ENCODE measurements at regions not wholly inside any gene's neighbourhood (a gene's known extent, or its start where the extent isn't known, plus 50 kb on each side); places are given as distances from the start of the nearest gene placed in this dataset.

DNA sequence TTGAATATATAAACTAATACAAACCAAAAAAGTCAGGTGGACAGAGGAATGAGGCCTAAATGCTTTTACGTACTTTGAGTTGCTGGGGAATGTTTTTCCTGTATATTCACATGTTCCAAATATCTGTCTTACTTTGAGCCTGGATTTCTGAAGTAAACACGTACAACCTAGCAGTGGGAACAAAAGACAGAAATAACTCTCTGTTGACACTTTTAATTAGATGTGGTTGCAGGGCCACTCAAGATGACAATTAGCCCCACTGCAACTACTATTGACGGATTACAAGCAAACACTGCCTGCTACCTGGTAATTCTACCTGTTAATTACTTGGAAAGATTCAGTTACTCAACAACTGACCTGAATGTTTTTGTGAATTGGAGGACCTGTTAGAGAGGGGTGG is 196.9 kb downstream of the TTLL7 start:
- Histone ChIP-seq H3K4me3 (no peak overlapping the region), H3K27ac (no peak overlapping the region)
- TF ChIP-seq, protein P1, sequence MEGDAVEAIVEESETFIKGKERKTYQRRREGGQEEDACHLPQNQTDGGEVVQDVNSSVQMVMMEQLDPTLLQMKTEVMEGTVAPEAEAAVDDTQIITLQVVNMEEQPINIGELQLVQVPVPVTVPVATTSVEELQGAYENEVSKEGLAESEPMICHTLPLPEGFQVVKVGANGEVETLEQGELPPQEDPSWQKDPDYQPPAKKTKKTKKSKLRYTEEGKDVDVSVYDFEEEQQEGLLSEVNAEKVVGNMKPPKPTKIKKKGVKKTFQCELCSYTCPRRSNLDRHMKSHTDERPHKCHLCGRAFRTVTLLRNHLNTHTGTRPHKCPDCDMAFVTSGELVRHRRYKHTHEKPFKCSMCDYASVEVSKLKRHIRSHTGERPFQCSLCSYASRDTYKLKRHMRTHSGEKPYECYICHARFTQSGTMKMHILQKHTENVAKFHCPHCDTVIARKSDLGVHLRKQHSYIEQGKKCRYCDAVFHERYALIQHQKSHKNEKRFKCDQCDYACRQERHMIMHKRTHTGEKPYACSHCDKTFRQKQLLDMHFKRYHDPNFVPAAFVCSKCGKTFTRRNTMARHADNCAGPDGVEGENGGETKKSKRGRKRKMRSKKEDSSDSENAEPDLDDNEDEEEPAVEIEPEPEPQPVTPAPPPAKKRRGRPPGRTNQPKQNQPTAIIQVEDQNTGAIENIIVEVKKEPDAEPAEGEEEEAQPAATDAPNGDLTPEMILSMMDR (IDR thresholded peaks at IDR 0.05): no peak
- no peak for DNase-seq (ENCODE audit: low spot score)

DNA sequence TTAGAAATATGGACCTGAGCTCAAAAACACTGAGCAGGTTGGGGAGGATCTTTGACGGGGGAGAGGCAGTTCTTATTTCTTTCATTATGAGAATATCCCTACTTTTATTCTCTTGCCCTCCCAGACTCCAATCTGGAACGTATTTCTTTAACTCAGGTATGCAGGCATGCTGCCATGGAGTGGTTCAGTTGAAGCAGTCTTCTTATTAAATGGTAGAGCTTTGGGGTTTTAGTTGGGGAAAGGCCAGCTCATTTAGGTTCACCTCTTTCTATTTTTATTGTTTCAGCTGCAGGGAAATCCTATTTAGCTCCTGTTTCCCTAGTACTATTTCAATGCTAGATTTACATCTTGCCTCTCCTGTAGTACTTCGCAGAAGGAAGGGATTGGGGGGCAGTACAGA is 198.9 kb downstream of the TTLL7 start:
- TF ChIP-seq, protein P1 (IDR thresholded peaks at IDR 0.05): no peak
- no peak for DNase-seq (ENCODE audit: low spot score)
- H3K27ac ChIP-seq: no peak overlapping the region
- no peak overlapping the region for H3K4me3 ChIP-seq

DNA sequence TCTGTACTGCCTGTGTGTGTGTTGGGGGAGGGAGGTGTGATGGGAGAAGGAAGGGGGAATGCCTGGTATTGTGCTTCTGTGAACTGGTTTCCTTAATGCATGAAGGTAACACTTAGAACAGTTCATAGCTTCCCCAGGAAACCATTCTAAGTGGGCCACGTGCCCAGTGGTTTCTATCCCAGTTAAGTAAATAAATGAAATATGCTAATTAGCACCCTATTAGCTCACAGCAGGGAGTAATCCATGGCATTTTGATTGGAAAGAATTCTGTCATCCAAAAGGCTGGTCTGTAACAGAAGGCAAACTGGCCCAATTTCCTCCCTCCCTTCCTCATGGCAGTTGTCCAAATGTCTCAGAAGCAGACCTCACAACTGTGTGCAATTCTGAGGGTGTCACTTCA is 199.3 kb downstream of the TTLL7 start:
- DNase-seq (ENCODE audit: low spot score): no peak
- Histone ChIP-seq H3K27ac (no peak overlapping the region), H3K4me3 (no peak overlapping the region)
- TF ChIP-seq, protein P1 (IDR thresholded peaks at IDR 0.05): no peak

DNA sequence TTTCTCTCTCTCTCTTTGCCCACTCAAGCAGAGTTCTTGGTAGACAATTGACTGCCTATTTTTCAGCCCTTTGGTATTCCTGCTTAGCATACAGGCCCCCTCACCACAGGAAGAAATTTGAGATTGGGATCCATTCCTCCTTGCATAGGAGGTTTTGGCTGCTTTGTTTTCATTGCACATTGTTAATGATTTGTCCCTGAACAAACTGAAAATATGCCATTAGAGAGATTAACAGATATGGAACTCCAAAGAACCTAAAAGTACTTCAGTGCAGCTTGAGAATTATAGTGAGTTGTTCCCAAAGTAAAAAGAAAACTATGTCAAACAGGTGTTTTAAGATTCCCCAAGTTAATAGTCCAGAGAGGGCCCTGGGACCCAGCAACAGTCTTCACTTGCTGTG is 200.0 kb downstream of the TTLL7 start:
- no peak for DNase-seq (ENCODE audit: low spot score)
- H3K27ac ChIP-seq: no peak overlapping the region
- H3K4me3 ChIP-seq: no peak overlapping the region
- TF ChIP-seq, protein P1 (IDR thresholded peaks at IDR 0.05): no peak

DNA sequence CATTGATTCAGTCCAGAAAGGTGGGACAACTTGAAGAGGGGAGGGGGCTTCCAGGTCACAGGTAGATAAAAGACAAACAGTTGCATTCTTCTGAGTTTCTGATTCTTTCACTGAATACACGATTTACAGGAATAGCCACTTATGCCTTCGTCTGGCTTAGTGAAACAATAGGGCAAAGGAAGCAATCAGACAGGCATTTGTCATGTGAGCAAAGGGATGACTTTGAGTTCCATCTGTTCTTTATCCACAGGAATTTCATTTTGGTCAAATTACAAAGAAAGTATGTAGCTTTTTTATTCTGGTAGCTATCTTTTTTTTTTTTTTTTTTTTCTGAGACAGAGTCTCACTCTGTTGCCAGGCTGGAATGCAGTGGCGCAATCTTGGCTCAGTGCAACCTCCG is 202.5 kb downstream of the TTLL7 start:
- TF ChIP-seq, protein P1 (IDR thresholded peaks at IDR 0.05): no peak
- no peak for DNase-seq (ENCODE audit: low spot score)
- H3K27ac ChIP-seq: no peak overlapping the region
- H3K4me3 ChIP-seq: no peak overlapping the region

DNA sequence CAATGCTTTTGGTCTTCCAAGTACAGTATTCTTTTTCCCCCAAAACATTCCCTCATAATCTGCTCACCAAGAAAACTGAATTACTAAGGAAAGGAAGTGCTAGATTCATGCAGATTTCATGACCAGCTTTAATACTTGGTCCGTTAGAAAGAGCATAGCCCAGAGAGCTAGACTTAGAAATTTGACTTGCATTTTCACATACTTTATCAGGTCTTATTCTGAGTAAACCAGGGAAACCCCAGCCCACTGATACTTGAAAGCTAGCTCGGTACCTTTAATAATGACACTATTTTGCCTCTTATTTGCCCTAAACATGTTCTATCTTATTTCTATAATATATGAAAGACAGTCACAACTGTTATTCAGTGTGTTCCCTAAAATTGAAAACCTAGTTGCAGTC is 204.5 kb downstream of the TTLL7 start:
- DNase-seq (ENCODE audit: low spot score): no peak
- TF ChIP-seq, protein P1 (IDR thresholded peaks at IDR 0.05): no peak
- Histone ChIP-seq H3K27ac (no peak overlapping the region), H3K4me3 (no peak overlapping the region)

DNA sequence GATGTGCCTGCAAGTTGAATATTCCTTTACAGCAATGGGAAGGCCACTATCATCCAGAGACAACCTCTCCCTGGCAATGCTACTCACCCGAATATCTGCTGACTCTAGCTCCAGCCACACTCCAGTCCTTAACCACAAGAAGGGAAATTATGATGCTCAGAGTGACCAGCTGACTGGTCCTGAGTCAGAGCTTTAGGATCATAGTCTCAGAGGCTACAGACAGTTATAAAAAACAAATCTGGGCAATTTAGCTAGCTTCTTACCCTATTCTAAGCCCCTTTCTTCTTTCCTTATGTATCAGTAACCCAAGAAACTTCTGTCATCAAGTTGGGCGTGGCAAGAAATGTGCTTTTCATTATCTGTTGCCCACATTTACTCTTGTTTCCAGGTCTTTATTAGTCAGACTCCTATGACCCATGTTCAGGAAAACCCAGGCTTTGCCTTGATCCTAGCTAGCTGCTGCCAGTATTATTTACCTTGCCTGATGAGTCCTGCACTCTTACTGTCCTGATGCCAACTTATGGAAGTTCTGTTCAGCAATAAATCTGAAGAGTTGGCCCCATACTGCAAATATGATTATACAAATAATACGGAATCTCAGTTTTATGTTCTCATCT is 207.0 kb downstream of the TTLL7 start:
- Histone ChIP-seq H3K27ac (no peak overlapping the region), H3K4me3 (no peak overlapping the region)
- TF ChIP-seq, protein P1 (IDR thresholded peaks at IDR 0.05): no peak
- no peak for DNase-seq (ENCODE audit: low spot score)

Measured in coronary artery (tissue), 2 donors.